Caco-2 (cell line): ENCODE measurements at regions not wholly inside any gene's neighbourhood (a gene's known extent, or its start where the extent isn't known, plus 50 kb on each side); places are given as distances from the start of the nearest gene placed in this dataset.

ENCODE experiments used
- BruUV-seq: library from RNA; stranded (reverse); fragments of 400-500 nt; replicated peaks from 2 replicates; lab custom pipeline; 2021; lab: Mats Ljungman, UMichigan
- CTCF ChIA-PET: fragments of 300-600 bp; sonication (Branson Sonifier 250); formaldehyde crosslinking; loops from one replicate; lab custom pipeline; 2022; ENCODE audit warnings: antibody characterized with exemption; lab: Charles Lee
- POLR2A ChIA-PET: fragments of 300-600 bp; sonication (Branson Sonifier 250); formaldehyde crosslinking; loops from one replicate; lab custom pipeline; 2022; ENCODE audit warnings: antibody characterized with exemption; lab: Charles Lee
- DNase-seq, 2 experiments: peaks; one replicate each; pipeline versions ENCODE4 v3.0.0 to v3.0.0-alpha.2; 2020 to 2022
- H3K27me3 ChIP-seq: replicated peaks from 2 replicates; pipeline ENCODE4 v1.6.0; 2011; ENCODE audit warnings: low read length; ENCODE audit not compliant: control insufficient read depth, insufficient read depth
- H3K36me3 ChIP-seq: 2 replicates; pipeline ENCODE4 v1.5.1; 2011; ENCODE audit warnings: low read length; ENCODE audit not compliant: control insufficient read depth, insufficient read depth
- H3K4me1 ChIP-seq: fragments of 250-450 bp; sonication (Bioruptor Pico); 2 replicates; pipeline ENCODE4 v1.5.1; 2020; ENCODE audit warnings: mild to moderate bottlenecking
- H3K4me3 ChIP-seq: 2 replicates; pipeline ENCODE4 v1.5.1; 2011; ENCODE audit warnings: low read depth, mild to moderate bottlenecking, control low read depth, low read length
- H3K9me3 ChIP-seq: fragments of 250-450 bp; sonication (Bioruptor Pico); 2 replicates; pipeline ENCODE4 v1.5.1; 2020; ENCODE audit warnings: mild to moderate bottlenecking, moderate library complexity
- H3K27ac Mint-ChIP-seq: one replicate; pipeline ENCODE4 v1.8.0; 2022; ENCODE audit warnings: mixed read lengths; ENCODE audit not compliant: unreplicated experiment
- H3K27me3 Mint-ChIP-seq: one replicate; pipeline ENCODE4 v1.8.0; 2022; ENCODE audit warnings: mixed read lengths; ENCODE audit not compliant: insufficient read depth, unreplicated experiment
- H3K36me3 Mint-ChIP-seq: one replicate; pipeline ENCODE4 v1.8.0; 2022; ENCODE audit warnings: mild to moderate bottlenecking, mixed read lengths; ENCODE audit not compliant: insufficient read depth, unreplicated experiment
- H3K4me1 Mint-ChIP-seq: one replicate; pipeline ENCODE4 v1.8.0; 2022; ENCODE audit warnings: low read depth, mixed read lengths; ENCODE audit not compliant: unreplicated experiment
- H3K4me3 Mint-ChIP-seq: one replicate; pipeline ENCODE4 v1.8.0; 2022; ENCODE audit warnings: mild to moderate bottlenecking, moderate library complexity, mixed read lengths; ENCODE audit not compliant: unreplicated experiment
- H3K9me3 Mint-ChIP-seq: one replicate; pipeline ENCODE4 v1.8.0; 2022; ENCODE audit warnings: mixed read lengths; ENCODE audit not compliant: unreplicated experiment
- CTCF ChIP-seq, 2 experiments: fragments of 200-600 bp in 1 of 2; IDR thresholded peaks; 1 replicate in 1 of 2; 2 replicates in 1 of 2; pipeline versions ENCODE4 v1.5.1 to v1.8.0; 2011 to 2022; ENCODE audit warnings: antibody characterized with exemption in 1 of 2, control low read depth in 1 of 2, inconsistent platforms in 1 of 2, low read depth in 1 of 2, low read length in 1 of 2, mild to moderate bottlenecking in 1 of 2, moderate library complexity in 1 of 2; ENCODE audit not compliant: insufficient read depth in 1 of 2, severe bottlenecking in 1 of 2, unreplicated experiment in 1 of 2
- intact Hi-C: fragments of 100-400 bp; cut with micrococcal nuclease; formaldehyde crosslinking; loops from one replicate; pipeline ENCODE4 v1.10.0; 2022; ENCODE audit not compliant: unreplicated experiment

- no peak overlapping the region for H3K27ac Mint-ChIP-seq
- no peaks in the 10 kb centered on the region for H3K9me3 ChIP-seq
These were observed 814.4 kb upstream of the RGS18 start for GRCh38 chr1:191343816-191344215.

GRCh38 chr1:191346381-191346780 lies 811.9 kb upstream of the RGS18 start:
- H3K9me3 ChIP-seq: no peaks in the 10 kb centered on the region
- Mint-ChIP-seq H3K27ac (no peak overlapping the region), H3K9me3 (no peaks in the 10 kb centered on the region), H3K36me3 (no peaks in the 10 kb centered on the region), H3K4me1 (peaks cover 6% of the 10 kb centered on the region), H3K4me3 (no peak overlapping the region), H3K27me3 (no peaks in the 10 kb centered on the region)
- H3K4me3 ChIP-seq: no peak overlapping the region
- no peaks in the 10 kb centered on the region for H3K36me3 ChIP-seq
- no peak for TF ChIP-seq CTCF (IDR thresholded peaks at IDR 0.05; ENCODE audit: insufficient read depth in 1 of 2, low read depth in 1 of 2, low read length in 1 of 2, severe bottlenecking in 1 of 2, unreplicated experiment in 1 of 2)
- H3K27me3 ChIP-seq: no peaks in the 10 kb centered on the region
- no peaks in the 10 kb centered on the region for H3K4me1 ChIP-seq
- no TSS peak for BruUV-seq
- DNase-seq: no peak
- intact Hi-C loops: no loop called here
- POLR2A ChIA-PET: no interaction called here
- CTCF ChIA-PET: no interaction called here

More at GRCh38 chr1:191343816-191344215, 814.4 kb upstream of the RGS18 start:
- no peak overlapping the region for H3K4me3 Mint-ChIP-seq
- no TSS peak for BruUV-seq
- no peaks in the 10 kb centered on the region for H3K9me3 Mint-ChIP-seq
- H3K36me3 Mint-ChIP-seq: no peaks in the 10 kb centered on the region
- no peaks in the 10 kb centered on the region for H3K27me3 Mint-ChIP-seq
- peaks cover 6% of the 10 kb centered on the region for H3K4me1 Mint-ChIP-seq
- Histone ChIP-seq H3K36me3 (no peaks in the 10 kb centered on the region), H3K4me1 (no peaks in the 10 kb centered on the region), H3K4me3 (no peak overlapping the region), H3K27me3 (no peaks in the 10 kb centered on the region)
- ChIA-PET CTCF (interaction anchor here (0.7 kb wide), 1 partner anchor 492 kb away, joined by 7 read pairs; no protein-coding TSS in a partner anchor), POLR2A (no interaction called here)
- no peak for TF ChIP-seq CTCF (IDR thresholded peaks at IDR 0.05; ENCODE audit: insufficient read depth in 1 of 2, low read depth in 1 of 2, low read length in 1 of 2, severe bottlenecking in 1 of 2, unreplicated experiment in 1 of 2)
- intact Hi-C loops: no loop called here
- no peak for DNase-seq

- Histone ChIP-seq H3K4me3 (no peak overlapping the region), H3K4me1 (no peaks in the 10 kb centered on the region), H3K27me3 (no peaks in the 10 kb centered on the region), H3K36me3 (no peaks in the 10 kb centered on the region), H3K9me3 (no peaks in the 10 kb centered on the region)
- H3K36me3 Mint-ChIP-seq: no peaks in the 10 kb centered on the region
- no TSS peak for BruUV-seq
- ChIA-PET POLR2A (no interaction called here), CTCF (no interaction called here)
- intact Hi-C loops: no loop called here
- H3K9me3 Mint-ChIP-seq: no peaks in the 10 kb centered on the region
- TF ChIP-seq CTCF (IDR thresholded peaks at IDR 0.05; ENCODE audit: insufficient read depth in 1 of 2, low read depth in 1 of 2, low read length in 1 of 2, severe bottlenecking in 1 of 2, unreplicated experiment in 1 of 2): no peak
- DNase-seq: no peak
- H3K4me1 Mint-ChIP-seq: peaks cover 6% of the 10 kb centered on the region
- H3K27ac Mint-ChIP-seq: no peak overlapping the region
- H3K4me3 Mint-ChIP-seq: no peak overlapping the region
- no peaks in the 10 kb centered on the region for H3K27me3 Mint-ChIP-seq
These were observed 809.9 kb upstream of the RGS18 start for GRCh38 chr1:191348328-191348727.
